Activated naive CD4-positive, alpha-beta T cell treated with anti-CD3 and anti-CD28 coated beads for 36 hours (primary cell): ENCODE measurements at regions not wholly inside any gene's neighbourhood (a gene's known extent, or its start where the extent isn't known, plus 50 kb on each side); places are given as distances from the start of the nearest gene placed in this dataset.

Source experiments
- CTCF ChIA-PET: fragments of 350-600 bp; sonication (Branson Sonifier 250); formaldehyde crosslinking; loops from one replicate; lab custom pipeline; 2021; ENCODE audit warnings: antibody characterized with exemption; lab: Charles Lee
- DNase-seq: peaks from one replicate; pipeline ENCODE4 v3.0.0-alpha.2; 2020
- H3K27ac Mint-ChIP-seq: one replicate; pipeline ENCODE4 v1.8.0; 2021; ENCODE audit warnings: mild to moderate bottlenecking, mixed read lengths
- H3K27me3 Mint-ChIP-seq: one replicate; pipeline ENCODE4 v1.8.0; 2021; ENCODE audit warnings: low read depth, mixed read lengths
- H3K36me3 Mint-ChIP-seq: one replicate; pipeline ENCODE4 v1.8.0; 2021; ENCODE audit warnings: low read depth, mixed read lengths
- H3K4me1 Mint-ChIP-seq: one replicate; pipeline ENCODE4 v1.8.0; 2021; ENCODE audit warnings: low read depth, mixed read lengths
- H3K4me3 Mint-ChIP-seq: one replicate; pipeline ENCODE4 v1.8.0; 2021; ENCODE audit warnings: mild to moderate bottlenecking, moderate library complexity, mixed read lengths
- H3K9me3 Mint-ChIP-seq: one replicate; pipeline ENCODE4 v1.8.0; 2021; ENCODE audit warnings: mixed read lengths
- intact Hi-C: fragments of 100-400 bp; cut with micrococcal nuclease; formaldehyde crosslinking; loops from one replicate; pipeline ENCODE4 v1.15.1; 2023

DNA sequence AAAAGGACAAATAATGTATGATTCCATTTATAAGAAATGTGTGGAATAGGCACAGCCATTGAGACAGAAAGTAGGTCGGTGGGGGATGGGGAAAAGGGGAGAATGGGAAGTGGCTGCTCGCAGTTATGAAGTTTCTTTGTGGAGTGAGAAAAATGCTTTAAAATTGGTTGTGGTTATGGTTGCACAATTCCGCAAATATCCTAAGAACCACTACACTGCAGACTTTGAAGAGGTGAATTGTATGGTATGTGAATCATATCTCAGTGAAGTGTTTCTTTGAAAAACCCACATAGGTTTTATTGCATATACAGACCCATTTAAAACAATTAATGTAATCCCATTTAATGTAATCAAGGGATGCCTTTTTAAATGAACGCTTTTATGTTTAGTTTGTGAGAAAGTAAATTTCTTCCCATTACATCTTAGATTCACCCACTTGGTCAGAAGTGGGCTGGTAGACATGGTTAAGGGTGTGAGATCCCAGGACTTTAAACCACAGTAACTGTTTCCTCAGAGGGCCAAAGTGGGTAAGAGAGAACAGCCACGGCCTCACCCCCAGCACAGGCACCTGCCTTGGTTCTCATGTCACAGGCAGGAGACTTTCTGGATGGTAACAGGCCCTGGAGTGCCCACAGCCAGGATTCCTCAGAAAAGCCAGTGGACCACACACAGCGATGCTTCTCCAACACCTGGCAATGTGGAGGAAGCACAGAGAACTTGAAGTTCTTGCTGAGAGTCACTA, 119.3 kb upstream of the GJB6 start:
- Mint-ChIP-seq H3K9me3 (no peaks in the 10 kb centered on the region), H3K4me1 (no peaks in the 10 kb centered on the region), H3K36me3 (no peaks in the 10 kb centered on the region), H3K27me3 (no peaks in the 10 kb centered on the region), H3K27ac (no peak overlapping the region), H3K4me3 (no peak overlapping the region)
- CTCF ChIA-PET = no interaction called here
- DNase-seq = no peak
- intact Hi-C loops = no loop called here

DNA sequence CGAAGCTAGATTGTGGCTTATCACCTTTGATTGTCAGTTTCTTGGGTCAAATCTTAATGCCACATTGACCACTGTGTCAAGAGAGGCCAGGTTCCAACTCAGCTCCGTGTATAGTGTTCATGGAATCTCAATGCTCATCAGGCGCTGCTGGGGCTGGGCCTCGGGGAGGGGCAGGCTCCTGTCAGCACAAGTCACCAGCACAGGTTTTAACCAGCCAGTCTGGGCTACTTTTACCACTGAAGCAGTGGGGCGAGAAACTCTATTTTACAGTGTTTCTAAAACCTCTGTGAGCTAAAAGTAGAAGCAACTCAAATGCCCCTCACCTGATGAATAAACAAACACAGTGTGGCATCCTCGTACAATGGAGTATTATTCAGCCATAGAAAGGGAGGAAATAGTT, 118.7 kb upstream of the GJB6 start:
- Mint-ChIP-seq H3K27ac (no peak overlapping the region), H3K9me3 (no peaks in the 10 kb centered on the region), H3K4me3 (no peak overlapping the region), H3K4me1 (no peaks in the 10 kb centered on the region), H3K27me3 (no peaks in the 10 kb centered on the region), H3K36me3 (no peaks in the 10 kb centered on the region)
- DNase-seq = no peak
- intact Hi-C loops = no loop called here
- CTCF ChIA-PET = no interaction called here

DNA sequence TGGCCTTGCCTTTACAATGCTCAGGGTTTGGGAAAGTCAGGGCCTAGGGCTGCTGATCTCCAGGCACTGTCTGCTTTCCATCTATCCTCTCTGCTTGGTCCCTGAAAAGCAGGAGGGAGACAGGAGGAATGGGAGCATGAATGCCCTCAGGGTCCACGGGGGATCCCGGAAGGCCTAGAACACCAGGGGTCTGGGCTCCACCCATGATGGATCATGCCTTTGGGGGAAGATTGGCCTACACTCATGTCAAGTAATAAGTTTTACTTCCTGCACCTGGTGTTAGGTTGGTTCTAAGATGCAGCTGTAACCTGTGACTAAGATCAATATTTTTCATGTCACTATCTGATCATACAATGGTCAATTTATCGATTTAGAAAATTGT, 118.3 kb upstream of the GJB6 start:
- no peaks in the 10 kb centered on the region for H3K36me3 Mint-ChIP-seq
- no peaks in the 10 kb centered on the region for H3K4me1 Mint-ChIP-seq
- no peaks in the 10 kb centered on the region for H3K9me3 Mint-ChIP-seq

DNA sequence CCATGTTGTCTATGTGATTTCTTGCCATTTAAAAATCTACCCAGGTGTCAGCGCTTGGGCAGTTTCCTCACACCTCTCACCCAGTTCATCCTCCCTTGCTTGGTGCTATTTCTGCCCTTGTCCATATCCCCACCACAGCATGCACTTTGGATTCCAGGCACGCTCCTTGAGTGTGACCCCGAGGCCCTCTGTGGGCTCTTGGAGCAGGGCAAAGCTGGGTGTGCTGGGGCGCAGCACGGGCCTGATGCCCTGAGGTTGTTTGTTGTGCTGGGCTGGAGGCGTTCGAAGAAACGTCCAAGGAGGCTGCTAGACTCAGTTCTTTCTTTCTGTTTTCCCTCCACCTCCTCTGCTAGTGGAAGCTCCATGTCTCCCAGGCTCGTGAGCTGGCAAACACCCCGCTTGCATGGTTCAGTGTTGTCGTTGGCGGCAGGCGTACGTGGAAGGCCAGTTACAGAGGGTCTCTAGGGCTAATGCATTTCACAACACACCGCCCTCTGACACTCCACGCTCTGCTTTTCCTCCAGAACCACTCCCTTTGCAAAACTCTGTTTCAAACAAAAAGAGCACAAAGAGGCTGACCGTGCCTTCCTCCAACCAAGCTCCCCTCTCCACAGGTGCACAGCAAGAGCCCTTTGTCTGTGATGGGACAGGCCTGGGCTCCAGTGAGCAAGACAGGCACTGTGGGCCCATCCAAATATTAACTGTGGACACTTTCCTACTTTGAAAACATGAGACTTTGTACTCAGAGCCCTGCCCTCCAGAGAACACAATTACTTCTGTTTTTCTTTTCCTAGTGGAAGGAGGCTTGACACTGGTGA, 117.7 kb upstream of the GJB6 start:
- Mint-ChIP-seq H3K4me1 (no peaks in the 10 kb centered on the region), H3K36me3 (no peaks in the 10 kb centered on the region), H3K4me3 (no peak overlapping the region), H3K27ac (no peak overlapping the region), H3K9me3 (no peaks in the 10 kb centered on the region), H3K27me3 (no peaks in the 10 kb centered on the region)
- DNase-seq = no peak
- CTCF ChIA-PET = no interaction called here
- intact Hi-C loops = no loop called here

More for the DNA sequence above, 118.3 kb upstream of the GJB6 start:
- DNase-seq = no peak
- Mint-ChIP-seq H3K27me3 (no peaks in the 10 kb centered on the region), H3K4me3 (no peak overlapping the region), H3K27ac (no peak overlapping the region)
- CTCF ChIA-PET = no interaction called here
- intact Hi-C loops = no loop called here

DNA sequence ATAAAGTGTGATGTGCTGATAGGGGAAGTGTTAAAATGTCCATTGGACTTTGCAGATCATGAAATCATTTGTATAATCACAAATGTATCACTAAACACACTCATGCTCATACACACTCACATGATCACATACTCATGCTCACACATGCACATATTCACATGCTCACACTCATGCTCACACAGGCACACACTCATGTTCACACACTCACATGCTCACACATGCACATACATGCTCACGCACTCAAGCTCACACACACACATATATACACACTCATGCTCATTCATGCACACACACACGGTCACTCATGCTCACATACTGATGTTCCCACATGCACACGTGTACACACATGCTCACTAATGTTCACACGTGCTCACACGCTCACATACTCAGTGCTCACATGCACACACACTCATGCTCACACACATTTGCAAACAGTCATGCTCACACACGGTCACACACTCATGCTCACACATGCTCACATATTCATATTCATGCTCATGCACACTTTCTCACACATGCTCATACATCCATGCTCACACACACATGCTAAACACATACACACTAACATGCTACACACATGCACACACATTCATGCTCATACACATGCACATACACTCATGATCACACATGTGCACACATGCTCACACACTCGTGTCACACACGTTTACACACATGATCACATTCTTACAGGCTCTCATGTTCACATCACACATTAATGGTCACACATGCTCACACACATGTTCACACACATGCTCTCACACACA, 116.7 kb upstream of the GJB6 start:
- no peaks in the 10 kb centered on the region for H3K27me3 Mint-ChIP-seq
- no peak overlapping the region for H3K4me3 Mint-ChIP-seq
- CTCF ChIA-PET = no interaction called here
- H3K27ac Mint-ChIP-seq = no peak overlapping the region
- no peaks in the 10 kb centered on the region for H3K9me3 Mint-ChIP-seq
- no peak for DNase-seq
- no peaks in the 10 kb centered on the region for H3K36me3 Mint-ChIP-seq
- intact Hi-C loops = no loop called here
- no peaks in the 10 kb centered on the region for H3K4me1 Mint-ChIP-seq

DNA sequence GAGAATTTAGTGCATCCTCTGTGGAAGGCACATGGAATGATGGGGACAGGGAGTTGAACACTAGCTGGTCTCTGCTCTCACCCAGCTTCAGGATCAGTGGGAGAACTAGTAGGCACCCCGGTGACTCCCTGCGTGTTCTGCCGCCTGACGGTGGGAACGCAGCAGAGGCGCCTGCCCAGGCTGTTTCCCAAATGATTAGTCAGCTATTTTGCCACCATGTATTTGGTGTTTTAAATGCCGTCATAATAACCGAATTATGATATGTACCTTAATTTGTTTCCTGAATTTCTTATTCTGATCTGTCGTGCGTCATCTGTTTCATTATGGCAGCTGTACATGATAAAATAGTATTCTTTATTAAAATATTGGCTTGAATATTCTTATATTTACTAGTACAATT, 115.9 kb upstream of the GJB6 start:
- H3K36me3 Mint-ChIP-seq = no peaks in the 10 kb centered on the region
- no peak for DNase-seq
- no peak overlapping the region for H3K4me3 Mint-ChIP-seq
- no peaks in the 10 kb centered on the region for H3K9me3 Mint-ChIP-seq
- H3K27me3 Mint-ChIP-seq = no peaks in the 10 kb centered on the region
- intact Hi-C loops = no loop called here
- no peak overlapping the region for H3K27ac Mint-ChIP-seq
- H3K4me1 Mint-ChIP-seq = no peaks in the 10 kb centered on the region
- CTCF ChIA-PET = no interaction called here

DNA sequence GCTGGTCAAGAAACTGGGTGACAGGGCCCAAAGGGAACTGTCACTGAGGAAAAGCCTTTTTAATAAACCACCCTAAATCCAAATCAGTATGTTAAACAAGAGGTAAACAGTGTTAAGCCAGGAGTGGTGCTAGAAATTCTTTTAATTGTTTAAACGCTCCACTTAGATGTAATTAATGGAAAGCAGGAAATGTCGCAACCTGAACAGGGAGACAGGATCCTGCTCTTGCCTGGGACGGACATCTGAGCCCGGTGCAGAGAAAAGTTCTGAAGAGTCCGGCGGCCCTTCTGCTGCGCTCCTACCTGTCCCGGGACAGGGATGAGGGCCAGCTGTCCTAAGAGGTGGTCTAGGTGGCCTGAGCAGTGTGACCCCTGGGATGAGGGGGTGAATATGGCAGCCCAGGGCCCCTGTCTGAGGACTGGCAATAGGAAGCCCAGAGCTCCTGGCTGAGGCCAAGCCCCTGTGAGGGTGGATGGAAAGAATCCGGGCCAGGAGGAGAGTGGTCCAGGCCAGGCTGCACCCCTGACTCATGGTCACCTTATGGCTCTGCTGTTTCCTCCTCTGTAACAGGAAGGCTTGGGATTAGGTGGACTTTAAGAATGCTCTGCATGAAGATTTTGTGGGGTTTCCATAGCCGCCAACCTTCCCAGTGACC, 112.8 kb upstream of the GJB6 start:
- Mint-ChIP-seq H3K4me1 (no peaks in the 10 kb centered on the region), H3K27ac (no peak overlapping the region), H3K4me3 (no peak overlapping the region), H3K27me3 (no peaks in the 10 kb centered on the region), H3K36me3 (no peaks in the 10 kb centered on the region), H3K9me3 (no peaks in the 10 kb centered on the region)
- CTCF ChIA-PET = no interaction called here
- intact Hi-C loops = no loop called here
- DNase-seq = no peak

DNA sequence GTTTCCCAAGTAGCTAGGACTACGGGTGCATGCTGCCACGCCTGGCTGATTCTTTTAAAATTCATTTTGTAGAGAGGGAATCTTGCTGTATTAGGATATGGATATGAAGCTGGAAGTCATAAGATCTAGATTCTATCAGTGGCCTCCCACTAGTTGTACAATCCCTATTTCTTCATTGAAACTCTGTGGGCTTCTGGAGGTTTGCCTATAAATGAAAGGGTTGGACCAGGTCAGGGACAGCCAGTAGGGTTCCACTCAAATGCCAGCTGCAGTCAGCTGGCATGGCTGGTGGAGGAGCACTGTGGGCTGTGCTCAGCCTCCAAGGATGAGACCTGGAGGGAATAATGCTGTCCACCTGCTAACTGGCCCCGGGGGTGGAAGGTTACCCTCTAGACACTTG, 110.2 kb upstream of the GJB6 start:
- H3K27ac Mint-ChIP-seq = no peak overlapping the region
- no peaks in the 10 kb centered on the region for H3K9me3 Mint-ChIP-seq
- H3K27me3 Mint-ChIP-seq = no peaks in the 10 kb centered on the region
- CTCF ChIA-PET = interaction anchor here (1.0 kb wide), 1 partner anchor 145 kb away, joined by 6 read pairs; no protein-coding TSS in a partner anchor
- H3K4me3 Mint-ChIP-seq = no peak overlapping the region
- no peaks in the 10 kb centered on the region for H3K4me1 Mint-ChIP-seq
- no peak for DNase-seq
- no peaks in the 10 kb centered on the region for H3K36me3 Mint-ChIP-seq
- intact Hi-C loops = no loop called here

DNA sequence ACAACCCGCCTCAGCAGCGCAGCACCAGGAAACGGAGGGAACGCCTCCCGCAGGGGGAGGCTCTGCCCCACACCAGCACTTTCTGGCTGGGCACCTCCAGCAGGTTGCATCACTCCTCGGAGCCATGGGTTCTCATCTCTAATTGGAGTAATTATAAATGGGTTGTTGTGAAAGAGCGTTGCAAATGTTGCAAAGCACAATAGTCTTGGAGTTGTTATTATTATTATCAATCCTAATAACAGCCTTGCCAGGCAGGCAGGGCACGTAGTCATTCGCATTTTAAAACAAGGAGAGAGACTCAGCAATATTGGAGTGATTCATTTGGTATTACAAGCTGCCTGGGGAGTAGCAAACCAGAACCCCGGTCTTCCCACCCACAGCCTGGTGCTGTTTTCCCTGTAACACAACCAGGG, 108.6 kb upstream of the GJB6 start:
- intact Hi-C loops = no loop called here
- CTCF ChIA-PET = no interaction called here
- Mint-ChIP-seq H3K27me3 (no peaks in the 10 kb centered on the region), H3K36me3 (no peaks in the 10 kb centered on the region), H3K27ac (no peak overlapping the region), H3K9me3 (no peaks in the 10 kb centered on the region), H3K4me3 (no peak overlapping the region), H3K4me1 (no peaks in the 10 kb centered on the region)
- no peak for DNase-seq

DNA sequence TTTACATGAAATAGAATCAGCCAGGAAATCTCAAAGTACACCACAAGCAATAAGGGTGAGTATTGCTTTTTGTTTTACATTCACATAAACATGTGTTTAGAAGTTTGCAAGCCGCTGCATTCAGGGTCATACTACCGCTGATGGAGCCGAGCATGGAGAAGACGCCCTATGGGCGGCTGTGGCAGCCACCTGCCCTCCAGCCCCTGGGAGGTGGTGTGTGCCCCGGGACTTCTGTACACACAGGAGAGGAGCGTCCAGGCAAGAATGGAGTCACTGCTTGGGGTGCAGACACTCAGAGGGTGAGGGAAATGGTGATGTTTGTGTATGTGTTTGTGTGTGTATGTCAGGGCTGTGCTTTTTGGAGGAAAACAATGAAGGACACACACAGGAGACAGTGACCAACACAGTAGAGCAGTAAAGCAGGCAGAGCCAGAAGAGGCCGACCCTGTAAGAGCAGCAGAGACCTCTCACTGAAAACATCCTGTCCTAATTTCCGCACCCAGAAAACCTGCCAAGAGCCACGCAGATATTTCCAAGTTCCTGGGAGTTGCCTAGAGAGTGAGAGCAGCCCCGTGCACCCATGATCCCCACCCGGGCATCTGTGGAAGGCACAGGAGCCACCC, 108.1 kb upstream of the GJB6 start:
- Mint-ChIP-seq H3K27me3 (no peaks in the 10 kb centered on the region), H3K36me3 (no peaks in the 10 kb centered on the region), H3K4me3 (no peak overlapping the region), H3K9me3 (no peaks in the 10 kb centered on the region), H3K27ac (no peak overlapping the region), H3K4me1 (no peaks in the 10 kb centered on the region)
- DNase-seq = no peak
- CTCF ChIA-PET = no interaction called here
- intact Hi-C loops = no loop called here

DNA sequence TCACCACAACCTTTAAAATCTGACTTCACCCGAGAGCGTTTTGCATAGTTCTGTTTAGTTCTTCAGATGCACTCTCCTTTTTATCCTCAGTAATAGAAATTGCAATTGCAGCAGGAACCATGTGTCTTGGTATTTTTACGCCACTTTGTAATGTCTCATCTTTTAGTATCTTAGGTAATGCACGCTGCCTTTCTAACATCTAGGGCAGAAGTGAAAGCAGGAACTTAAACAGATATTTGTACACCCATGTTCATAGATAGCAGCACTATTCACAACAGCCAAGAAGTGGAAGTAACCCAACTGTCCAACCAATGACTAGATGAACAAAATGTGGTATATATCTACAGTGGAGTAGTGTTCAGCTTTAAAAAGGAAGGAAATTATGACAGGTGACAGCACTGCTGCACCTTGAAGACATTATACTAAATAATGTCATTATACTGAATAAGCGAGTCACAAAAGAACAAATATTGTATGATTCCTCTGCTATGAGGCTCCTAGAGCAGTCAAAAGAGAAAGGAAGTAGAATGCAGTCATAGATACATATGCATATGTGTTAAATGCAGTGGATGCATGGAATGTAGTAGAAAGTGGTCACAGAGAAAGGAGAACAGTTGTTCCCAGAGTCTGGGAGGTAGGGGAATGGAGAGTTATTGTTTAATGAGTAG, 105.9 kb upstream of the GJB6 start:
- no peak overlapping the region for H3K4me3 Mint-ChIP-seq

More for the DNA sequence above, 105.9 kb upstream of the GJB6 start:
- Mint-ChIP-seq H3K36me3 (no peaks in the 10 kb centered on the region), H3K4me1 (no peaks in the 10 kb centered on the region), H3K27me3 (no peaks in the 10 kb centered on the region), H3K27ac (no peak overlapping the region), H3K9me3 (no peaks in the 10 kb centered on the region)
- DNase-seq = no peak
- CTCF ChIA-PET = no interaction called here
- intact Hi-C loops = no loop called here
